ENCODE measurements at regions not wholly inside any gene's neighbourhood (a gene's known extent, or its start where the extent isn't known, plus 50 kb on each side); places are given as distances from the start of the nearest gene placed in this dataset.
"Not testable (repeated sequence)": the region's sequence is repeated elsewhere in the genome, so short reads cannot be mapped to it uniquely, and the experiment has no call there.

DNA sequence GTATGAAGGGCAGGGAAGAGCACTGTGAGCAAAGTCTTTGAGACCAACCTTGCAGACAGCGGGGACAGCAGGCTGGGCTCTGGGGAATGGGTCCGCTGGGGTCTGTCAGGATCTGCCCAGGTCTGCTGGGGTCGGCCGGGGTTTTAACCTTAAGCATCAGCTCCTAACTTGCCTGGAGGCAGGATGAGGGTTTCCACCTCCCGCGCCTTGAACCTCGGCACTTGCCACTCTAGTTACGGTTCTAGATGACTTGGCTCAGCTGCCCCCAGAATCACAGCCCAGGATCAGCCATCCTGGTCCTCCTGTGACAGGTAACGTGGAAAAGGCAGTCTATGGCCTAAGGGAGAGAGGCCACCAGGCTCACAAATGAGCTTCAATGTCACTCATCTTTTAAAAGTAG is 50.4 kb upstream of the CACUL1 start:
- DNase-seq, result no peak
- no peak for ATAC-seq

- ATAC-seq, result no peak
- DNase-seq, result no peak
Measured at GRCh38 chr10:118807512-118808305, 52.9 kb upstream of the CACUL1 start.

- DNase-seq (no peak), ATAC-seq (no peak)
Measured at GRCh38 chr10:118808601-118809356, 54.0 kb upstream of the CACUL1 start.

DNA sequence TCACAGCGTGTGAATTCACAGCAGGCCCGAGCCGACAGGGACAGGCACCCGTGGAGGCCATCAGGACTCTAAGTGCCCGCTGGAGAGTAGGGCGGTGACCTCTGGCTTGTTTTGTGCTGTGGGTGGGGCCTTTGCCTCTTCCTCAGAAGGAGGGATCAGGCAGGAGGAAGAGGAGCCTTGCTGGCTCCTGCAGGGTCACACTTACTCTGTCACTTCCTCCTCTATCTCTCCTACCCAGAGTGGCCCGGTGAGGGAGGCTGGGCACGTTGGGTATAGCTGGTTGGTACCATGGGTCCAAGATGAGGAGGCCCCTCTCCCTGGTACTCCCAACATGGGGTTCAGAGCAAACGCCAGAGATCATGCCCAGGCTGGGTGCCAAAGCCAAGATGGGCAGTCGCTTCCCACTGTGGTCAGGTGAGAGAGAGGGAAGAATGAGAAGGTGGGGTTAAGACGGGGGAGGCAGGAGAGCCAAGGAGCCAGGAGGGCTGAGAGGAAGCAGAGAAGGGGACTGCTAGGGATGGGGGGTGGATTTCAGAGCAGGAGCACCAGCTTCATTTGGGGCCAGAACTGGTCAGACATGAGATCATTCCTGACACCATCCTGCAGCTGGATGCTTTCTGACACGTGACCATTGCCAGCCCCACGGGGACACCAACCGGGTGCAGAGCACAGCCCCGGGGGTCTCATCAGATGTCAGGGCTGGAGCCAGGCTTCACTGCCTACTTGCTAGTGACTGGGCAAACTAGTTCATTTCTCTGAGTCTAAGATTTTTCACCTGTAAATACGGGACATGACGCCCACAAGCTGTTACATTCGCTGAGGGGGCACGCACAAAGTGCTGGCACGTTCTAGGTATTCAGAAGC is 54.8 kb upstream of the CACUL1 start:
- DNase-seq (no peak), ATAC-seq (peak; percentile 30)

DNA sequence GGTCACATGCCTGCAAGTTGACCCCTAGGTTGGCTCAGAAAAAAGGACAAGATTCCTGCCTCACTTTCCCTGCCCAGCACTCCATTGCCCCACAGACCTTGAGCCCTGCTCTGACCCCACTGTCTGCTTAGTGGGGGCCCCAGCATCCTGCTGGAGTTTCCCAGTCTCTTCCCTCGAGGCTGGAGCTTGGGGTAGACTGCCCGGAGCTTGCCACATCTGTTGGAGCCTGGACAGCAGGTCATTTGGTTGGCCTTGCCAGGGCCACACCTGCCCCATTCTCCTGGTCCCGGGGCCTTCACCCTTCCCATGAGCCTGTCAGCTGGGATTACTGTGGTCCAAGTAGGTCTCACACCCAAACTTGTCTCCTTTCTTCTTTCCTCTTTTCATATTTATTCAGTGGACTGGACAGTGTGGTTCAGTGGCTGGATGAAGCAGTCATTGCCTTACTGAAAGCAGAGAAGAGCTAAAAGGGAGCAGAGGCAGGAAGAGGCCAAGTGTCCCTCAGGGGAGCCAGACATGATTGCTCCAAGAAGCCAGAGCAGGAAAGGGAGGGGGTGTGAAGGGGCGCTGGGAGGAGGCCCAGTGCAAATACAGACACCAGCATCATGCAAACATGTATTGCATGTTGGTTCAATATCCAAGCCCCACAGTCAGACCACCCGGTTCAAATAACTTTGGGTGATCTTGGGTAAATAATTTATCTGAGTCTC is 56.2 kb upstream of the CACUL1 start:
- ATAC-seq (no peak), DNase-seq (no peak)

GRCh38 chr10:118811675-118812392 is 57.1 kb upstream of the CACUL1 start:
- no peak for DNase-seq
- no peak for ATAC-seq

GRCh38 chr10:118812393-118812740 is 57.6 kb upstream of the CACUL1 start:
- DNase-seq (no peak), ATAC-seq (no peak)

GRCh38 chr10:118813001-118813400 is 58.2 kb upstream of the CACUL1 start:
- not testable (repeated sequence) for ATAC-seq

DNA sequence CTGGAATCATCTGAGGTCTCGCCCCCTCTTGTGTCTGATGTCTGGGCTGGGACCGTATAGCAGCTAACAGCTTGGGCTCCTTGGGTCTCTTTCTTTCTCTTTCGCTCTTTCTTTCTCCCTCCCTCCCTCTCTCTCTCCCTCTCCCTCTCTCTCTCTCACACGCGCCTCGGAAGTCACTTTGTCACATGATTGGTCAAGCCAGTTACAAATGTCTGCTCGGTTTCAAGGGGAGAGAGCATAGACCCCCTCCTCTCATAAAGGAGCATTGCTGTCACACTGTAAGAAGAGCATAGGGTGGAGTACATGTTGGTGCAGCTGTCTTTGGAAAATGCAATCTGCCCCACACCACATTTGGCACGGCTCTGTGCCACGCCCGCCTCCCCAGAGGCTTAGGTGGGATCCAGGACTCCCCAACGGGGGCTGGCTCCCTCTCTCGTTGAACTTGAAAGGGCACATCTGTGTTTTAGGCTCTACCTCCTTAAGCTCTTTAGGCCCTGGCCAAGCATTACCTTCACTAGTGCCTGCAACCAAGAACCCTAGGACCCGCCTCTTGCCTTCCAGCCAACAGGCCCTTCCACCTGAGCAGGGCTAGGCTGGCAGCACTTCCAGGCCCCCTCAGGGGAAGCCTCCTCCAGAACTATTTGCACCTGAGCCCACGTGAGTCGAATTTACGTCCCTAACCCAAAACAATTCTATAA is 61.9 kb upstream of the CACUL1 start:
- DNase-seq, result no peak
- no peak for ATAC-seq

More at GRCh38 chr10:118813001-118813400, 58.2 kb upstream of the CACUL1 start:
- DNase-seq, result not testable (repeated sequence)

DNA sequence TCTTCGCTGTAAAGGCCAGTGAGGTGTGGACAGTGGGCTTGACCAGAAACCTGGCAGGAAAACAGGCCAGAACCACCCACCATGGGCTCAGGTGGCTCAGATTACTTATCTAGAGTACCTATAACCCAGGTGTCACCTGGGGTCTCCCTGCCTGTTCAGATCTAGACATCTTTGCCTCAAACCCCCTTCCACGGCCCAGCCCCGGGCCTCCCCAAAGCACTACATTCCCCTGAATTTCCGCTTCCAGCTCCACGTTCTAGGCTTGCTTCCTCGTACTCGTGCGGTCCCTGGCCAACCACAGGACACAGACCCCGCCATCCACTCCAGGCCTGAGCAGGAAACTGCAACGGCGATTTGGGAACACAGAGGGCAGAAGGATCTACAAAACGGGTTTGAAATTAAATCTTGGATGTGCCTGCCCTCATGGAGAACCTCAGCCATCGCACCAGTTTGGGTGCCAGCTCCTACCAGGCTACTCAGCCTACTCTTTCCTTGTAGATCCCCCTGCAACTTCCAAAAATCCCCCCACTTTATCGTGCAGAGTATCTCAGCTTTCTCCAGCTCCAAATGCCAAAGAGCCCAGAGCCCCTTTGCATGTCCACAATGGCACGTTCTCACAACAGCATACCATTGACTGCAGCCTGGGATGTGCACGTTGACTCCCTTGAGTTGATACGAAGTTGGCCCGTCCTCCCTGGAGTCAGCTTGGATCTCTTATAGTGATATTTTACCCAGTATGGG is 62.7 kb upstream of the CACUL1 start:
- DNase-seq (no peak), ATAC-seq (no peak)

DNA sequence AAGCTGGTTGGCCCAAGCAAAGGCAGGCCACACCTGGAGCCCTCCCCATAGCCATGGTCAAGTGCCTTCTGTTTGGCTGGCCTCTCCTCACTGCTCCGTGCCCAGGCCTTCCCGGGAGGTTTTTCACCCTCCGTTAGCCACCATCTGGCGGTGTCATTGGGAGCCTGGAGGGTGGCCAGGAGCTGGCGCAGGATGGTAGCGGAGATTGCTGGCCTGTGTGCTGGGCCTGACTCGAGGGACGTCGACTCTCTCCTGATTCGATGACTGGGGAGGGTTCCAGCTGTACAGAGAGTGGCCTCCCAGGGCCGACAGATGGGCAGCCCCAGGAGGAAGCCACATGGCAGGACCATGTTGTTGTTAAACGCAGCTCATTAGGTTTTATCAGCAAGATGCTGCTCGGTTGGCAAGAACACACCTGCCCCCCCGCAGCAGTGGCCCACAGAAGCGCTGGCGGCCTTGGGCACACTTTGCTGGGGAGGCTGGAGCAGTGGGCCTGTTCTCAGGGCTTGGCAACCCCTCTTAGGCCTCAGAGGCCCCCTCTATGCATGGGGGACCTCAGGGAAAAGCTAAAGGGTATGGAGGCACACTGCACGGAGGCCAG is 64.0 kb upstream of the CACUL1 start:
- no peak for ATAC-seq
- no peak for DNase-seq

DNA sequence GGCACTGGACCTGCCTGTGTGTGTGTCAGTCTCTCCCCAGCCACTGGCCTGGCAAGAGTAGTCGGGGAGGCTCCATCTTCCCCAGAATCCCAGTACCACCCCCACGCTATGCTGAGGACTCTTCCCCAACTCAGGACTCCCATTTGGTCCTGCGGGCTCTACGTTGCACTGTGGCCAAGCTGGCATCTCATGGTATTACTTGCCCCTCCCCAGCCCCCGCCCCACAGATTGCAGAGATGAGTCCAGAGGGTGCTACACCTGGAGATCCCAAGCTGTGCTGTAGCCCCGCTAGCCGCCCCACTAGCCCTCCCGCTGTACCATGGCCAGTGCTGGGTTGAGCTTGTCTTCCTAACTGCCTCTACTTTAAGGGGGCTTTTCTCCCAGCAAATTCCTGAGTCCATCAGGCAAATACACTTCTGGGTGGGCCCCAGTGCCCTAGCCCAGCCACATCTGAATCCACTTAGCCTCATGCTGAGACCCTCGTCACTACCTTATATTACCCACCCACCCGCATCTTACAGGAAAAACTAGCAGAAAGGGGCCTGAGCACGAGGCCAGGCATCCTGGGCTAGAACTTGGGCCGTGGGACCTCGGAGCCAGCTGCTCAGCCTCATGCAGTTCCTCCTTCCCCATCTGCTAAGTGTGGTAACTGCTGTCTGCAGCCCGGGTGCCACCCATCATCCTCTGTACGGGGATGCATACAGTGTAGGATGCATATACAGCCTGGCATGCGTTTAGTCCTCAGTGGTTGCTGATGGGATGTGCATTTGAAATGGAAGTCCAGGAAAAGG is 65.8 kb upstream of the CACUL1 start:
- no peak for ATAC-seq
- no peak for DNase-seq

DNA sequence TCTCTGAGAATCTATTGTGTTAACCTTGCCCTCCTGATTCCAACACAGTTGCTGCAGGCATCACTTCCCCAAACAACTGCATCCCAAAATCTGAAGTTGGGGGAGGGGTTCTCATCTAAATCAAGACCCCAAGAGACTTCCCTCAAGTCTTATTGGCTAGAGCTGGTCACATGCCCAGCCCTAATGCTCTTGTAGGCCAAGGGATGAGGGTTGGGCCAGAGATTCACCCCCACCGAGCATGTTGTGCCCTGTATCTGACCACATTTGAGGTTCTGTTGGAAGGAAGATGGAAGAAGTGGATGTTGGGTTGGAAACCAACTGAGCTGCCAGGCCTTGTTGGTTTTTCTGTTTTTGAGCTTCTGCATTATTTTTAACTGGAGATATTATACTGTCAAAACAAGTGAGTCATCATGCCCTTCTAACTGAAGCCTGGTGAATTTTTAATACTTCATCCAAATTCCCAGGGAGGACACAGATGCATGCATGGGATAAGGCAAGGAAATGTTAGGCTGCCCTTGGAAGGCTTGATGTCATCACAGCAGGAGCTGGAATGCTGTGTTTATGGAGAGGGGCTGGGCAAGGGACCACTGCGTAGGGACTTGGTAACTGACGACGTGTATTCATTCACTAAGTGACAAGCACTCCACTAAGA is 68.6 kb upstream of the CACUL1 start:
- no peak for DNase-seq
- ATAC-seq, result no peak

DNA sequence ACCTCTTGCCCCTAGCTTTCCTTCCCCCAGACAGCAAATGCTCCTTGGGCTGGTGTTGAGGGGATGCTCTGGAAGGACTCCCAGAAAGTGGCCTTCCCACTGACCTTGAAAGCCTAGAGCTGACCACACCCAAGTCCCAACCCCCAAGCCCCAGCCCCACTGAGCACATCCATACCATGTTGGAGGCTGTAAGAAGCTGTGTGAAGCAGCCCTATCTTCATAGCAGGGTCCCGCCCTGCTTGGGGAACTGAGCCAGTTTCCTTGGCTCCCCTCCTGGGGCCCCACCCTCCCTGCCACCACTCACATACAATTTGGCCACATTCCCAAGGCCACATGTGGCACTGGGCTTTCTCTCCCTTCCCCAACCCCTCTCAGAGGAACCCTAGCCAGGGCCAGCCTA is 72.3 kb upstream of the CACUL1 start:
- DNase-seq, result no peak
- no peak for ATAC-seq

GRCh38 chr10:118827466-118828155 is 72.8 kb upstream of the CACUL1 start:
- DNase-seq, result peak; percentile 16
- ATAC-seq, result no peak

GRCh38 chr10:118832241-118832651 is 77.5 kb upstream of the CACUL1 start:
- ATAC-seq, result no peak
- no peak for DNase-seq

DNA sequence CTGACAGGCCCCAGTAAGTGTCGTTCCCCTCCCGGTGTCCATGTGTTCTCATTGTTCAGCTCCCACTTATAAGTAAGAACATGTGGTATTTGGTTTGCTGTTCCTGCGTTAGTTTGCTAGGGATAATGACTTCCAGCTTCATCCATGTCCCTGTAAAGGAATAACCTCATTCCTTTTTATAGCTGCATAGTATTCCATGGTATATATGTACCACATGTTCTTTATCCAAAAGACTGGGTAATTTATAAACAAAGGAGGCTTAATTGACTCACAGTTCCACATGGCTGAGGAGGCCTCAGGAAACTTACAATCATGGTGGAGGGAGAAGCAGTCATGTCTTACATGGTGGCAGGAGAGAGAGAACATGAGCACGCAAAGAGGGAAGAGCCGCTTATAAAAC is 79.6 kb upstream of the CACUL1 start:
- not testable (repeated sequence) for ATAC-seq, DNase-seq
